ENCODE measurements at regions not wholly inside any gene's neighbourhood (a gene's known extent, or its start where the extent isn't known, plus 50 kb on each side); places are given as distances from the start of the nearest gene placed in this dataset.
A peak's percentile ranks its signal among the peaks of the same experiment; 100 is the strongest.

GRCh38 chr1:229759586-229759985 lies 133.5 kb downstream of the URB2 start:
- Histone ChIP-seq H3K9me3 (ENCODE audit: low read length) (no peaks in the 10 kb centered on the region), H3K27me3 (ENCODE audit: insufficient read depth, low read depth, low read length) (no peaks in the 10 kb centered on the region), H4K20me1 (ENCODE audit: insufficient read depth) (no peaks in the 10 kb centered on the region), H3K79me2 (replicated peaks; ENCODE audit: insufficient read depth, low read length) (no peaks in the 10 kb centered on the region), H3K4me3 (ENCODE audit: low read length) (no peak overlapping the region), H3K27ac (ENCODE audit: low read length) (no peak overlapping the region), H3F3A (ENCODE audit: insufficient read depth, low read length, poor library complexity, severe bottlenecking) (no peaks in the 10 kb centered on the region), H3K4me2 (ENCODE audit: low read length) (no peak overlapping the region), H3K9me2 (ENCODE audit: insufficient read depth, low read length) (no peaks in the 10 kb centered on the region), H2AFZ (ENCODE audit: low read depth, low read length) (no peak overlapping the region), H3K9ac (ENCODE audit: low read length) (no peak overlapping the region), H3K36me3 (ENCODE audit: insufficient read depth, low read length) (no peaks in the 10 kb centered on the region)
- TF ChIP-seq POLR2AphosphoS5 (IDR thresholded peaks at IDR 0.05) = no peak

GRCh38 chr1:229760478-229760996 lies 134.5 kb downstream of the URB2 start:
- Histone ChIP-seq H3K27me3 (ENCODE audit: insufficient read depth, low read depth, low read length) (no peaks in the 10 kb centered on the region), H3K4me2 (ENCODE audit: low read length) (no peak overlapping the region), H3K27ac (ENCODE audit: low read length) (no peak overlapping the region), H3K36me3 (ENCODE audit: insufficient read depth, low read length) (no peaks in the 10 kb centered on the region), H3K79me2 (replicated peaks; ENCODE audit: insufficient read depth, low read length) (no peaks in the 10 kb centered on the region), H2AFZ (ENCODE audit: low read depth, low read length) (no peak overlapping the region), H3F3A (ENCODE audit: insufficient read depth, low read length, poor library complexity, severe bottlenecking) (no peaks in the 10 kb centered on the region), H3K9me3 (ENCODE audit: low read length) (no peaks in the 10 kb centered on the region), H3K4me3 (ENCODE audit: low read length) (no peak overlapping the region), H3K9me2 (ENCODE audit: insufficient read depth, low read length) (no peaks in the 10 kb centered on the region), H3K9ac (ENCODE audit: low read length) (no peak overlapping the region), H4K20me1 (ENCODE audit: insufficient read depth) (no peaks in the 10 kb centered on the region)
- peak; percentile 32 for TF ChIP-seq POLR2AphosphoS5 (IDR thresholded peaks at IDR 0.05)
- TF ChIP-seq EP300 (conservative IDR thresholded peaks at IDR 0.05; ENCODE audit: poor library complexity, severe bottlenecking) = peak; percentile 47
- no peak for TF ChIP-seq MXI1 (conservative IDR thresholded peaks at IDR 0.05; ENCODE audit: poor library complexity, severe bottlenecking)

GRCh38 chr1:229762891-229763290 lies 136.8 kb downstream of the URB2 start:
- Histone ChIP-seq H3K9ac (ENCODE audit: low read length) (no peak overlapping the region), H3F3A (ENCODE audit: insufficient read depth, low read length, poor library complexity, severe bottlenecking) (no peaks in the 10 kb centered on the region), H3K79me2 (replicated peaks; ENCODE audit: insufficient read depth, low read length) (no peaks in the 10 kb centered on the region), H2AFZ (ENCODE audit: low read depth, low read length) (no peak overlapping the region), H3K27me3 (ENCODE audit: insufficient read depth, low read depth, low read length) (no peaks in the 10 kb centered on the region), H3K27ac (ENCODE audit: low read length) (no peak overlapping the region), H4K20me1 (ENCODE audit: insufficient read depth) (no peaks in the 10 kb centered on the region), H3K9me3 (ENCODE audit: low read length) (no peaks in the 10 kb centered on the region), H3K4me2 (ENCODE audit: low read length) (no peak overlapping the region), H3K4me3 (ENCODE audit: low read length) (no peak overlapping the region), H3K36me3 (ENCODE audit: insufficient read depth, low read length) (no peaks in the 10 kb centered on the region), H3K9me2 (ENCODE audit: insufficient read depth, low read length) (no peaks in the 10 kb centered on the region)
- no peak for TF ChIP-seq TAF1 (IDR thresholded peaks at IDR 0.05; ENCODE audit: low read depth)
- no peak for TF ChIP-seq CTCF (IDR thresholded peaks at IDR 0.05; ENCODE audit: poor library complexity, severe bottlenecking)
- TF ChIP-seq EZH2 (IDR thresholded peaks at IDR 0.05; ENCODE audit: borderline replicate concordance, insufficient read depth, low read length, poor library complexity, severe bottlenecking) = no peak
- no peak for TF ChIP-seq RAD21 (conservative IDR thresholded peaks at IDR 0.05)
- TF ChIP-seq POLR2AphosphoS5 (IDR thresholded peaks at IDR 0.05) = no peak
- TF ChIP-seq SMC3 (conservative IDR thresholded peaks at IDR 0.05; ENCODE audit: poor library complexity) = no peak

GRCh38 chr1:229768232-229768631 lies 142.2 kb downstream of the URB2 start:
- Histone ChIP-seq H3K36me3 (ENCODE audit: insufficient read depth, low read length) (no peaks in the 10 kb centered on the region), H4K20me1 (ENCODE audit: insufficient read depth) (no peaks in the 10 kb centered on the region), H3K4me3 (ENCODE audit: low read length) (no peak overlapping the region), H3K9ac (ENCODE audit: low read length) (no peak overlapping the region), H3K9me3 (ENCODE audit: low read length) (no peaks in the 10 kb centered on the region), H2AFZ (ENCODE audit: low read depth, low read length) (no peak overlapping the region), H3K79me2 (replicated peaks; ENCODE audit: insufficient read depth, low read length) (no peaks in the 10 kb centered on the region), H3K4me2 (ENCODE audit: low read length) (no peak overlapping the region), H3F3A (ENCODE audit: insufficient read depth, low read length, poor library complexity, severe bottlenecking) (no peaks in the 10 kb centered on the region), H3K27ac (ENCODE audit: low read length) (no peak overlapping the region), H3K9me2 (ENCODE audit: insufficient read depth, low read length) (no peaks in the 10 kb centered on the region), H3K27me3 (ENCODE audit: insufficient read depth, low read depth, low read length) (no peaks in the 10 kb centered on the region)
- TF ChIP-seq CTCF (IDR thresholded peaks at IDR 0.05; ENCODE audit: poor library complexity, severe bottlenecking) (no peak), TAF1 (IDR thresholded peaks at IDR 0.05; ENCODE audit: low read depth) (no peak), EP300 (conservative IDR thresholded peaks at IDR 0.05; ENCODE audit: poor library complexity, severe bottlenecking) (no peak), EZH2 (IDR thresholded peaks at IDR 0.05; ENCODE audit: borderline replicate concordance, insufficient read depth, low read length, poor library complexity, severe bottlenecking) (no peak), REST (IDR thresholded peaks at IDR 0.05; ENCODE audit: borderline replicate concordance) (no peak)
